H54 (cell line): ENCODE measurements at regions not wholly inside any gene's neighbourhood (a gene's known extent, or its start where the extent isn't known, plus 50 kb on each side); places are given as distances from the start of the nearest gene placed in this dataset.

ENCODE experiments used
- DNase-seq: peaks from one replicate; pipeline ENCODE4 v3.0.0; 2011; ENCODE audit warnings: low spot score, mixed read lengths; ENCODE audit not compliant: insufficient read length
- FAIRE-seq: peaks from 3 replicates; lab custom pipeline; 2011; peaks lifted over from hg19 to GRCh38; lab: Jason Lieb, UNC
- POLR2A ChIP-seq: IDR thresholded peaks from 2 replicates; pipeline ENCODE4 v1.6.1; 2011; ENCODE audit warnings: low read depth, mild to moderate bottlenecking, low read length

DNA sequence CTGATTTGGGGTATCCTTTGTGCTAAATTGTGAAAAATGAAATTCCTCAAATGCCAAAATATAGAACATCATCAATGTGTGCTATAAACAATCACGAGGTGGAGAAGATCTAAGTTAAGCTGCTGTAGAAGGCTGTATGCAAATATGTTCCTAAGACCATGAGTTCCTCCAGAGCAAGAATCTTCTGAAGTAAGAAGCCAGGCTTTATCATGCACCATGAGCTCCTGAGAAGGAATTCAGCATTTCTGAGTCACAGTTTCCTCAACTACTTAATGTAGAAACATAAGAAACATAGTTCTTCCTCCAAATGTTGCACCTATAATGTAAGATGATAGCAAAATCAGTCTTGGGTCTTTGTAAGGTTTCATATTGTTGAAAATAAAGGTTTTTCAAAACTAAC is 241.7 kb upstream of the MDFIC2 start:
- FAIRE-seq, result no peak
- TF ChIP-seq POLR2A, result no peak

DNA sequence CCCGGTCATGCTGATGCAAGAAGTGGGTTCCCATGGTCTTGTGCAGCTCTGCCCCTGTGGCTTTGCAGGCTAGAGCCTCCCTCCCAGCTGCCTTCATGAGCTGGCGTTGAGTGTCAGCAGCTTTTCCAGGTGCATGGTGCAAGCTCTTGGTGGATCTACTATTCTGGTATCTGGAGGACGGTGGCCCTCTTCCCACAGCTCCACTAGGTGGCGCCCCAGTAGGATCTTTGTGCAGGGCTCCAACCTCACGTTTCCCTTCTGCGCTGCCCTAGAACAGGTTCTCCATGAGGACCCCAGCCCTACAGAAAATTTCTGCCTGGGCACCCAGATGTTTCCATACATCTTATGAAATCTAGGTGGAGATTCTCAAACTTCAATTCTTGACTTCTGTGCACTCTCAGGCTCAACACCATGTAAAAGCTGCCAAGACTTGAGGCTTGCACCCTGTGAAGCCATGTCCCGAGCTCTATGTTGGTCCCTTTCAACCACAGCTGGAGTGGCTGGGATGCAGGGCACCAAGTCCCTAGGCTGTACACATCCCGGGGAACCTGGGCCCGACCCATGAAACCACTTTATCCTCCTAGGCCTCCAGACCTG is 238.4 kb upstream of the MDFIC2 start:
- no peak for FAIRE-seq
- no peak for TF ChIP-seq POLR2A
- DNase-seq, result no peak

More for the DNA sequence above, 241.7 kb upstream of the MDFIC2 start:
- DNase-seq, result no peak

DNA sequence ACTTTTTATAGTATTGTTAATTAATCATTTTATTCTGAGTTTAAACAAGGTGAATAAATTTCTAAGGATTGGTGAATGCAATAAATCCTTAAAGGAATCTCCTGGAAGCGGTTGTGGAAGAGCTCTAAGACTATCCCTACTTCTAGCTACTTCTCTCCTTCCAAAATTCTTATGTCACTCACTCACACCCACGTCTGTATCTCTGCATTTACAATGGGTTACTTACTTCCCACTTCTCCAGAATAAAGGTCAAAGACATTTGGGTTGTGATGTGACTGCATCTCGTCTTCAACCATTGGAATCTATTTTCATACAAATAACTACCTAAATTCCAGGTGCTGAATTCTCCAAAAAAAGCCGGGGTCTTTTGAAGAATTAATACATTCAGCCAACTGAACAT is 234.2 kb upstream of the MDFIC2 start:
- no peak for TF ChIP-seq POLR2A
- no peak for DNase-seq

DNA sequence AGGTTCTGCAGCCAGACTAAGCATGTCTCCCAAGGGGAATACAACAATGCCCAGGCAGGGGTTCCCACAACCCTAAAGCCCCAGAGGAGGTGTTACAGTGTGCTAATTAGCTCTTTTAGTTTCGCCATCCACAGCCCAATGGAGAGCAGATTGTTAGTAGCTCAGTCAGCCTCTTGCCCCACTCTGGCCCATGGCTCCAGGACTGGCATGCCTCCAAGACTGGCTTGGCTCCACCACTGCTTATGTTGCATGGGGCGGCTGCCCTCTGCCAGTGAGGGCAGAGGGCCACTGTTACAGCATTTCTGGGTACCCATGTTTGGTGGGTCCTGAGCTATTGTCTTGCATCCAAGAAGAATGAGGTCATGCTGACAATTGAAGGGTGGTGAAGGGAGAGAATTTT is 231.1 kb upstream of the MDFIC2 start:
- no peak for TF ChIP-seq POLR2A
- FAIRE-seq, result no peak
- DNase-seq, result no peak

More for the DNA sequence above, 234.2 kb upstream of the MDFIC2 start:
- FAIRE-seq, result no peak

GRCh38 chr3:70539908-70540307 is 227.5 kb upstream of the MDFIC2 start:
- DNase-seq (no peak), FAIRE-seq (no peak)
- TF ChIP-seq POLR2A, result no peak

DNA sequence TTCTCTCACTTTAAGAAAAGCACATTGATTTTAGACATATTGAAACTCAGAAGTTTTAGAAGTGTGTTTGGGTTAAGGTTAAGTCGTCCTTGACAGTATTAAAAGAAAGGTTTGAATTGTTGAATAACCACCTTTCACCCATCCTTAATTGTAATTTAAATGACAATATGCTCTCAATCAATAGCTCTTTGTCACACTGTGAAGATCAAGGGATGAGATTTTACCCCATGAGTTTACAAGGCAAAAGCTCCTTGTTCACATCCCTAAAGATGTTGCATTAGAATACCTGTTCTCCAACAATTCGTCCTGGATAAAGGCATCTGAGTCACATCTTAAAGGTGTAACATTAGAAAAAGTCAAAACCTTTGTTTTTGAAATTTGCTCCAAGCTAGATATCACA is 220.4 kb upstream of the MDFIC2 start:
- FAIRE-seq (no peak), DNase-seq (no peak)
- TF ChIP-seq POLR2A, result no peak

DNA sequence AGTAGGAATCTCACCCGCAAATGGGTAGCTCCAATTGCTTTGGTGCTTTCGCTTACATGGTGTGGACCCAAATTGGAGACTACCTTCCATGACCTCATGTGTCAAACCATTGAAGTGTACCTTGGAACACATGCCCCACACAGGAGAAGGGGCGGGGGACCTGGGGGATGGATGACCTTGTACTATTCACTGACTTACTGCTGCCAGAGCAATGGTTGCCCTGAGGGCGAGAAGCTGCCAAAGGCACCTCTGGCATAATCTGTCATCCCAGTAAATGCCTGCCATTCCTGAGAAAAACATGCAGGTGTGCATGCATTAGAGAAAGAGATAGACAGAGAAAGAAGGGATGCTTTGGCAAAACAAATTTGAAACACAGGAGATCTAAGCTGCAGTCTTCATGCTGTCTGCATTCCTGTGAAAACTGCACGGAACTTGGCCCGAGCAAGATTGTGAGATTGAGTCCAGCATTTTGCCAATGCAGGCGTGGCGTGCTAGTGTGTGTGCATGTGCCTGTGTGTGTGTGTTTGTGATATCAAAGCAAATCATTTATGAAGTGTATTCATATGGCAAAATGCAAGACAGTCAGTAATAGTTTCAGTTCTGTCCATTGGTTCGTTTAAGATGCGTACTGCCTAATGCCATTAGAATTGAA is 219.5 kb upstream of the MDFIC2 start:
- DNase-seq (no peak), FAIRE-seq (no peak)
- no peak for TF ChIP-seq POLR2A

DNA sequence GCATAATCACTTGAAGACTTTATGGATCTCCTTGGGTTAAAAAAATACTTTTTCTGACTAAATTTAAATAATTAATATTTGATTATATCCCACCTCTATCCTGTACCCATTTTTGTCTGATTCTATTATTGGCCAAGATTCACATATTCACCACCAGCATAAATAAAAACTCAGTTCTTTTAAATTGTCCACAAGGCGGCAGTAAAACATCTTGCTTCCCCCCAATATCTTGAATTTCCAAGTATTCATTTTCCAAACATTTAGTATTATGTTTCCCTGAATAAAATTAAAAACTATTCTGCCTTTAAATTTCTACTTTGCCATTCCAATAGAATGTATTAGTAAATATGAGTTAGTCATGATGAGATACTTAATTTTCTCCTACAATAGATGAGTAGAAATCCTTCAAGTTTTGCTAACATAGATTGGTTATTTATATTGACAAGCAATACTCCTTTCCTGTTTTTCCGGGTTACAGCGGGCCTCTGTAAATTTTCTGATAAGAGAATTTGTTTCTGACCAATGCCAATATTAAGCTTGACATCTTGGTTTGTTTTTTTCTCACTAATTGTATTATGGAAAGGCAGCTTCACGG is 218.7 kb upstream of the MDFIC2 start:
- FAIRE-seq, result no peak
- no peak for TF ChIP-seq POLR2A
- DNase-seq, result no peak

GRCh38 chr3:70530626-70531025 is 218.2 kb upstream of the MDFIC2 start:
- TF ChIP-seq POLR2A, result no peak
- no peak for DNase-seq
- no peak for FAIRE-seq

DNA sequence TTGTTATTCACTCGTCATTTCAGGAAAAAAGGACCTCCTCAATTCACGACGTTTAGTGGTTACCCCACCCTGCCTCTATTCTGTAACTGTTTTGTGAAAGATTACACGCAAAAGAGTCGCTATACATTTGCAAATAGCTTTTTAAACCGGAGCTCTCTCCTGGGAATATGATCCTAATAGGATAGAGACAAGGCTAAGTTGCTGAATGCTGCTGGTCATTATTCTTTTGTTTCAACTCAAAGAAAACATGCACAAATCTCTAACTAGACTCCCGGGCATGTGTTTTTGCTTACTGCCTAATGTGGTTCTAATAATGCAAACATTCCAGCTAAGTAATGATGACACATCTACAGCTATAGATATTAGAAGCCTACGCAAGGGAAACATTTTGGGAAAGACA is 214.6 kb upstream of the MDFIC2 start:
- no peak for DNase-seq
- no peak for FAIRE-seq
- no peak for TF ChIP-seq POLR2A

GRCh38 chr3:70519913-70520659 is 207.6 kb upstream of the MDFIC2 start:
- TF ChIP-seq POLR2A, result no peak
- FAIRE-seq (no peak), DNase-seq (no peak)

- FAIRE-seq (no peak), DNase-seq (no peak)
- no peak for TF ChIP-seq POLR2A
These were observed 206.6 kb upstream of the MDFIC2 start for GRCh38 chr3:70519026-70519425.

GRCh38 chr3:70518356-70518755 is 205.9 kb upstream of the MDFIC2 start:
- FAIRE-seq, result no peak
- no peak for TF ChIP-seq POLR2A

GRCh38 chr3:70517124-70517890 is 204.9 kb upstream of the MDFIC2 start:
- TF ChIP-seq POLR2A, result no peak
- DNase-seq (no peak), FAIRE-seq (no peak)

More at GRCh38 chr3:70518356-70518755, 205.9 kb upstream of the MDFIC2 start:
- no peak for DNase-seq
